Upper lobe of left lung (tissue), 6 donors: ENCODE measurements at regions not wholly inside any gene's neighbourhood (a gene's known extent, or its start where the extent isn't known, plus 50 kb on each side); places are given as distances from the start of the nearest gene placed in this dataset.

ENCODE experiments used
- ATAC-seq, 2 donors: fragments of 200-7000 bp; cut with Tn5 transposase; one replicate each; pipeline ENCODE4 v1.9.1; 2022; ENCODE audit warnings: mild to moderate bottlenecking in 2 of 2, moderate library complexity in 2 of 2; ENCODE audit not compliant: low FRiP score in 2 of 2
- DNase-seq, 2 donors: peaks; one replicate each; pipeline ENCODE4 v3.0.0-alpha.2; 2019 to 2020
- H3K27ac ChIP-seq, 4 donors: fragments of 200-600 bp; sonication (generic); one replicate each; pipeline ENCODE4 v1.5.1; 2016 to 2019
- H3K27me3 ChIP-seq, 4 donors: fragments of 200-600 bp; sonication (generic); one replicate each; pipeline ENCODE4 v1.5.1; 2017 to 2019
- H3K36me3 ChIP-seq, 4 donors: fragments of 200-600 bp; sonication (generic); one replicate each; pipeline ENCODE4 v1.5.1; 2016 to 2019
- H3K4me1 ChIP-seq, 4 donors: fragments of 200-600 bp; sonication (generic); one replicate each; pipeline ENCODE4 v1.5.1; 2018 to 2019
- H3K4me3 ChIP-seq, 4 donors: fragments of 200-600 bp; sonication (generic); one replicate each; pipeline ENCODE4 v1.5.1; 2017 to 2019; ENCODE audit warnings: mild to moderate bottlenecking in 2 of 4, moderate library complexity in 1 of 4
- H3K9me3 ChIP-seq, 4 donors: fragments of 200-600 bp; sonication (generic); one replicate each; pipeline ENCODE4 v1.5.1; 2018 to 2019
- CTCF ChIP-seq, 6 experiments: fragments of 450-650 bp in 4 of 6; fragments of 200-600 bp in 2 of 6; sonication (generic) in 2 of 6; IDR thresholded peaks; one replicate each; pipeline ENCODE4 v1.5.1; 2016 to 2019; ENCODE audit warnings: antibody characterized with exemption in 6 of 6
- EP300 ChIP-seq, 4 donors: sonication (generic); formaldehyde crosslinking; IDR thresholded peaks; one replicate each; pipeline ENCODE4 v1.5.1; 2017; ENCODE audit warnings: antibody characterized with exemption in 4 of 4, control low read depth in 2 of 4
- POLR2A ChIP-seq, 4 donors: fragments of 450-650 bp; IDR thresholded peaks; one replicate each; pipeline ENCODE4 v1.5.1; 2016 to 2017; ENCODE audit warnings: antibody characterized with exemption in 4 of 4, mild to moderate bottlenecking in 2 of 4
- POLR2AphosphoS5 ChIP-seq, 2 donors: sonication (generic); formaldehyde crosslinking; IDR thresholded peaks; one replicate each; pipeline ENCODE4 v1.5.1; 2017; ENCODE audit warnings: antibody characterized with exemption in 2 of 2
- WGBS, 2 donors: methylation state at CpG; one replicate each; pipeline ENCODE4 v1.1.5; 2017 to 2018; 5-methylcytosine and 5-hydroxymethylcytosine counted together
- donor health status: DM: no; HTN: no; CAD: no; lungs with moderate emphysema.
- donor health status: DM: no; HTN: yes; CAD: no; lungs with severe emphysema.

GRCh38 chr2:166765141-166765540, 123.1 kb upstream of the XIRP2 start:
- ATAC-seq (no peak), DNase-seq (no peak)
- Histone ChIP-seq H3K27ac (no peak overlapping the region), H3K4me1 (no peaks in the 10 kb centered on the region), H3K36me3 (no peaks in the 10 kb centered on the region), H3K4me3 (no peak overlapping the region), H3K27me3 (no peaks in the 10 kb centered on the region), H3K9me3 (no peaks in the 10 kb centered on the region)
- TF ChIP-seq CTCF (IDR thresholded peaks at IDR 0.05) = no peak
- WGBS, 2 donors = 63% methylated on average over 1 of the region's 1 CpG; no CpG with 5 or more reads in 1 of the 2 donors

- no peaks in the 10 kb centered on the region for H3K9me3 ChIP-seq
- H3K27me3 ChIP-seq = no peaks in the 10 kb centered on the region
- TF ChIP-seq EP300 (IDR thresholded peaks at IDR 0.05) (no peak), POLR2AphosphoS5 (IDR thresholded peaks at IDR 0.05) (no peak), POLR2A (IDR thresholded peaks at IDR 0.05) (no peak), CTCF (IDR thresholded peaks at IDR 0.05) (no peak)
- no peak overlapping the region for H3K4me3 ChIP-seq
- DNase-seq (no peak), ATAC-seq (no peak)
- H3K36me3 ChIP-seq = no peaks in the 10 kb centered on the region
- H3K4me1 ChIP-seq = no peaks in the 10 kb centered on the region
- no peak overlapping the region for H3K27ac ChIP-seq
These were observed 123.6 kb upstream of the XIRP2 start for GRCh38 chr2:166764702-166765101.

GRCh38 chr2:166764216-166764615, 124.1 kb upstream of the XIRP2 start:
- Histone ChIP-seq H3K9me3 (no peaks in the 10 kb centered on the region), H3K36me3 (no peaks in the 10 kb centered on the region), H3K27me3 (no peaks in the 10 kb centered on the region), H3K4me1 (no peaks in the 10 kb centered on the region), H3K27ac (no peak overlapping the region), H3K4me3 (no peak overlapping the region)
- ATAC-seq (no peak), DNase-seq (no peak)
- TF ChIP-seq POLR2AphosphoS5 (IDR thresholded peaks at IDR 0.05) (no peak), POLR2A (IDR thresholded peaks at IDR 0.05) (no peak), EP300 (IDR thresholded peaks at IDR 0.05) (no peak), CTCF (IDR thresholded peaks at IDR 0.05) (no peak)
- WGBS, 2 donors = 96% methylated on average over 1 of the region's 1 CpG

GRCh38 chr2:166762746-166763145, 125.5 kb upstream of the XIRP2 start:
- ATAC-seq = no peak
- WGBS, 2 donors = 82 to 93% methylated on average over 2 of the region's 2 CpGs

More at GRCh38 chr2:166762746-166763145, 125.5 kb upstream of the XIRP2 start:
- H3K4me3 ChIP-seq = no peak overlapping the region
- H3K9me3 ChIP-seq = no peaks in the 10 kb centered on the region
- TF ChIP-seq POLR2AphosphoS5 (IDR thresholded peaks at IDR 0.05) (no peak), CTCF (IDR thresholded peaks at IDR 0.05) (no peak), POLR2A (IDR thresholded peaks at IDR 0.05) (no peak), EP300 (IDR thresholded peaks at IDR 0.05) (no peak)
- H3K27me3 ChIP-seq = no peaks in the 10 kb centered on the region
- no peaks in the 10 kb centered on the region for H3K4me1 ChIP-seq
- no peaks in the 10 kb centered on the region for H3K36me3 ChIP-seq
- H3K27ac ChIP-seq = no peak overlapping the region
- DNase-seq = no peak
